ENCODE measurements at regions not wholly inside any gene's neighbourhood (a gene's known extent, or its start where the extent isn't known, plus 50 kb on each side); places are given as distances from the start of the nearest gene placed in this dataset.

DNA sequence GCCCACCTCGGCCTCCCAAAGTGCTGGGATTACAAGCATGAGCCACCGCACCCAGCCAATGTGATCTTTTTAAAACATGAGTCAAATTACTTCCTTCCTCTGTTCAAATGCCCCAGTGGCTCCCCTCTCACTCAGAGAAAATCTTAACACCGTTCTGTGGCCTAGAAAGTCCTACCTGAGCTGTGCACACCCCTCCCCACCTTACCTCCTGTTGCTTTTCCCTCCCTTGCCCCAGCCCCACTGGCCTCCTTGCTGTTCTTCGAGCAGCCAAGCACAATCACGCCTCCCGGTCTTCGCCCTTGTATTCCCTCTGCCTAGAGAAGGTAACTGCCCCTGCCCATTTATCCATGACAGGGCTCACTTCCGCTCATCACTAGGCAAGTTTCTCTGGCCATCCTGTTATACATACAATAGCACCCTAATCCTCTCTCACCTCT is 62.6 kb upstream of the RPL11 start:
- H3K23ac ChIP-seq (ENCODE audit: low read length in 2 of 2): no peak overlapping the region

GRCh38 chr1:23627069-23627735 is 64.4 kb upstream of the RPL11 start:
- H3K9ac ChIP-seq (ENCODE audit: low read length): no peak overlapping the region
- no peaks in the 10 kb centered on the region for H3K9me3 ChIP-seq (ENCODE audit: control insufficient read depth, low read length)
- H2AFZ ChIP-seq (ENCODE audit: low read depth, low read length): no peak overlapping the region
- 86% methylated on average over 11 of the region's 11 CpGs for WGBS
- H2BK15ac ChIP-seq (ENCODE audit: low read depth, poor library complexity, severe bottlenecking): no peak overlapping the region
- H3K4me1 ChIP-seq (ENCODE audit: control insufficient read depth, insufficient read depth, low read depth, low read length): no peaks in the 10 kb centered on the region
- H4K8ac ChIP-seq (ENCODE audit: low read length): no peak overlapping the region
- H3K4me2 ChIP-seq (ENCODE audit: low read length, poor library complexity, severe bottlenecking): no peak overlapping the region
- H3K79me1 ChIP-seq (replicated peaks; ENCODE audit: low read length, poor library complexity, severe bottlenecking): no peaks in the 10 kb centered on the region
- no peak for DNase-seq
- H3K18ac ChIP-seq (ENCODE audit: low read depth in 1 of 2, low read length in 2 of 2): no peak overlapping the region
- no peak overlapping the region for H2BK120ac ChIP-seq (ENCODE audit: low read depth, low read length)
- H2BK12ac ChIP-seq (ENCODE audit: low read length in 2 of 2): no peak overlapping the region
- H3K27me3 ChIP-seq (ENCODE audit: control insufficient read depth in 1 of 2, insufficient read depth in 1 of 2, low read length in 2 of 2): peaks cover 4 to 10% of the 10 kb centered on the region in 2 experiments
- no peak overlapping the region for H3K27ac ChIP-seq (ENCODE audit: low read length, poor library complexity, severe bottlenecking)
- H2AK5ac ChIP-seq (ENCODE audit: low read length, severe bottlenecking): no peak overlapping the region
- H3K36me3 ChIP-seq (ENCODE audit: control insufficient read depth in 1 of 2, insufficient read depth in 2 of 2, low read depth in 1 of 2, low read length in 2 of 2): no peaks in the 10 kb centered on the region
- H3K14ac ChIP-seq (ENCODE audit: low read length in 2 of 2): no peak overlapping the region
- H4K91ac ChIP-seq (ENCODE audit: low read length): no peak overlapping the region
- no peak overlapping the region for H3K23ac ChIP-seq (ENCODE audit: low read length in 2 of 2)
- H2BK5ac ChIP-seq (ENCODE audit: low read depth, low read length, poor library complexity, severe bottlenecking): no peak overlapping the region
- no peak overlapping the region for H3K4me3 ChIP-seq (ENCODE audit: insufficient read depth in 1 of 2, low read depth in 1 of 2, low read length in 2 of 2)
- H3K4ac ChIP-seq (ENCODE audit: low read depth in 1 of 2, low read length in 2 of 2): no peak overlapping the region

More for the DNA sequence above, 62.6 kb upstream of the RPL11 start:
- Histone ChIP-seq H4K8ac (ENCODE audit: low read length) (no peak overlapping the region), H3K4me2 (ENCODE audit: low read length, poor library complexity, severe bottlenecking) (no peak overlapping the region), H3K4me3 (ENCODE audit: insufficient read depth in 1 of 2, low read depth in 1 of 2, low read length in 2 of 2) (no peak overlapping the region), H2BK15ac (ENCODE audit: low read depth, poor library complexity, severe bottlenecking) (no peak overlapping the region), H2BK12ac (ENCODE audit: low read length in 2 of 2) (peak overlapping the region in 1 of 2 experiments; percentile 14), H3K14ac (ENCODE audit: low read length in 2 of 2) (no peak overlapping the region), H2BK5ac (ENCODE audit: low read depth, low read length, poor library complexity, severe bottlenecking) (no peak overlapping the region), H3K4me1 (ENCODE audit: control insufficient read depth, insufficient read depth, low read depth, low read length) (no peaks in the 10 kb centered on the region), H3K79me1 (replicated peaks; ENCODE audit: low read length, poor library complexity, severe bottlenecking) (no peaks in the 10 kb centered on the region), H3K4ac (ENCODE audit: low read depth in 1 of 2, low read length in 2 of 2) (no peak overlapping the region), H3K18ac (ENCODE audit: low read depth in 1 of 2, low read length in 2 of 2) (no peak overlapping the region), H3K9me3 (ENCODE audit: control insufficient read depth, low read length) (no peaks in the 10 kb centered on the region), H3K36me3 (ENCODE audit: control insufficient read depth in 1 of 2, insufficient read depth in 2 of 2, low read depth in 1 of 2, low read length in 2 of 2) (no peaks in the 10 kb centered on the region), H2AFZ (ENCODE audit: low read depth, low read length) (no peak overlapping the region), H2AK5ac (ENCODE audit: low read length, severe bottlenecking) (no peak overlapping the region), H3K9ac (ENCODE audit: low read length) (no peak overlapping the region), H3K27me3 (ENCODE audit: control insufficient read depth in 1 of 2, insufficient read depth in 1 of 2, low read length in 2 of 2) (peaks cover 7 to 10% of the 10 kb centered on the region in 2 experiments), H4K91ac (ENCODE audit: low read length) (no peak overlapping the region), H3K27ac (ENCODE audit: low read length, poor library complexity, severe bottlenecking) (no peak overlapping the region), H2BK120ac (ENCODE audit: low read depth, low read length) (no peak overlapping the region)
- DNase-seq: no peak
- WGBS: 76% methylated on average over 8 of the region's 8 CpGs

DNA sequence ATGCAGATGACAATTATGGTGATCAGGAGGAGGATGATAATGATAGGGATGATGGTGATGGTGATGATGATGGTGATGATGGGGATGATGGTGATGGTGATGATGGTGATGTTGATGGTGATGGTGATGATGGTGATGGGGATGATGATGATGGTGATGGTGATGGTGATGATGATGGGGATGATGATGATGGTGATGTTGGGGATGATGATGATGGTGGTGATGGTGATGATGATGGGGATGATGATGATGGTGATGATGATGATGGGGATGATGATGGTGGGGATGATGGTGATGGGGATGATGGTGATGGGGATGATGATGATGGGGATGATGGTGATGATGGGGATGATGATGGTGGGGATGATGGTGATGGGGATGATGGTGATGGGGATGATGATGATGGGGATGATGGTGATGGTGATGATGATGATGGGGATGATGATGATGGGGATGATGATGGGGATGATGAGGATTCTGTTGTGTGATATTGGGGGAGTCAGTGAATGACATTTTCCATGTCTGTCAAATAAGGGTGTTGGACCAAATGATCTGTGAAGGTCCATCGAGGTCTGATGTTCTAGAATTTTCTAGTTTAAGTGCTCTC is 65.6 kb upstream of the RPL11 start:
- no peaks in the 10 kb centered on the region for H3K36me3 ChIP-seq (ENCODE audit: control insufficient read depth in 1 of 2, insufficient read depth in 2 of 2, low read depth in 1 of 2, low read length in 2 of 2)
- no peak overlapping the region for H3K4me3 ChIP-seq (ENCODE audit: insufficient read depth in 1 of 2, low read depth in 1 of 2, low read length in 2 of 2)
- no peak overlapping the region for H4K8ac ChIP-seq (ENCODE audit: low read length)
- no peaks in the 10 kb centered on the region for H3K9me3 ChIP-seq (ENCODE audit: control insufficient read depth, low read length)
- no CpG with 5 or more reads among the region's 1 CpG for WGBS
- DNase-seq: no peak
- no peak overlapping the region for H3K23ac ChIP-seq (ENCODE audit: low read length in 2 of 2)
- no peaks in the 10 kb centered on the region for H3K79me1 ChIP-seq (replicated peaks; ENCODE audit: low read length, poor library complexity, severe bottlenecking)
- H2AK5ac ChIP-seq (ENCODE audit: low read length, severe bottlenecking): no peak overlapping the region
- no peak overlapping the region for H3K27ac ChIP-seq (ENCODE audit: low read length, poor library complexity, severe bottlenecking)
- H4K91ac ChIP-seq (ENCODE audit: low read length): no peak overlapping the region
- no peak overlapping the region for H3K9ac ChIP-seq (ENCODE audit: low read length)
- H3K14ac ChIP-seq (ENCODE audit: low read length in 2 of 2): no peak overlapping the region
- H2BK5ac ChIP-seq (ENCODE audit: low read depth, low read length, poor library complexity, severe bottlenecking): no peak overlapping the region
- no peaks in the 10 kb centered on the region for H3K4me1 ChIP-seq (ENCODE audit: control insufficient read depth, insufficient read depth, low read depth, low read length)
- H3K4ac ChIP-seq (ENCODE audit: low read depth in 1 of 2, low read length in 2 of 2): no peak overlapping the region
- H3K18ac ChIP-seq (ENCODE audit: low read depth in 1 of 2, low read length in 2 of 2): no peak overlapping the region
- H3K4me2 ChIP-seq (ENCODE audit: low read length, poor library complexity, severe bottlenecking): no peak overlapping the region
- H2BK15ac ChIP-seq (ENCODE audit: low read depth, poor library complexity, severe bottlenecking): no peak overlapping the region
- H2BK120ac ChIP-seq (ENCODE audit: low read depth, low read length): no peak overlapping the region
- no peak overlapping the region for H2BK12ac ChIP-seq (ENCODE audit: low read length in 2 of 2)
- H3K27me3 ChIP-seq (ENCODE audit: control insufficient read depth in 1 of 2, insufficient read depth in 1 of 2, low read length in 2 of 2): peaks cover 11 to 13% of the 10 kb centered on the region in 2 experiments
- no peak overlapping the region for H2AFZ ChIP-seq (ENCODE audit: low read depth, low read length)

DNA sequence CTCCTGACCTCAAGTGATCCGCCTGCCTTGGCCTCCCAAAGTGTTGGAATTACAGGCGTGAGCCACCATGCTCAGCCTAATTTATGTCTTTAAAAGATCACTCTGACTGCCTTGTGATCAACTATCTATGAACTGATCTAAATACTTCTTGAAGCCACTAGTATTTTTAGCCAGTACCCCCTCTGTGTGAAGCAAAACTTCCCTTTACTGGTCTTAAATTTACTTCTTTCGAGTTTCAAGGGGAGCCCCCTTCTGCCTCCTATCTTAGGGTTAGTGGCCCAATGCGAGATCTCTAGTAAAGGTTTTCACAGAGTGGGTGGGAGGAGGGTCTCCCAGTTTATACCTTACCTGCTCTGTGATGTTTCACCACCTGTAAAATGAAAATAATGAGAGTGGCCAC is 66.1 kb upstream of the RPL11 start:
- Histone ChIP-seq H3K9ac (ENCODE audit: low read length) (no peak overlapping the region), H3K79me1 (replicated peaks; ENCODE audit: low read length, poor library complexity, severe bottlenecking) (no peaks in the 10 kb centered on the region), H3K4me3 (ENCODE audit: insufficient read depth in 1 of 2, low read depth in 1 of 2, low read length in 2 of 2) (no peak overlapping the region), H4K91ac (ENCODE audit: low read length) (no peak overlapping the region), H3K23ac (ENCODE audit: low read length in 2 of 2) (no peak overlapping the region), H2AFZ (ENCODE audit: low read depth, low read length) (no peak overlapping the region), H3K18ac (ENCODE audit: low read depth in 1 of 2, low read length in 2 of 2) (no peak overlapping the region), H3K27me3 (ENCODE audit: control insufficient read depth in 1 of 2, insufficient read depth in 1 of 2, low read length in 2 of 2) (peaks cover 16 to 19% of the 10 kb centered on the region in 2 experiments), H2BK15ac (ENCODE audit: low read depth, poor library complexity, severe bottlenecking) (no peak overlapping the region), H2BK120ac (ENCODE audit: low read depth, low read length) (no peak overlapping the region), H4K8ac (ENCODE audit: low read length) (no peak overlapping the region), H3K4me1 (ENCODE audit: control insufficient read depth, insufficient read depth, low read depth, low read length) (no peaks in the 10 kb centered on the region), H3K4ac (ENCODE audit: low read depth in 1 of 2, low read length in 2 of 2) (no peak overlapping the region), H2AK5ac (ENCODE audit: low read length, severe bottlenecking) (no peak overlapping the region), H3K27ac (ENCODE audit: low read length, poor library complexity, severe bottlenecking) (no peak overlapping the region), H2BK12ac (ENCODE audit: low read length in 2 of 2) (no peak overlapping the region), H3K4me2 (ENCODE audit: low read length, poor library complexity, severe bottlenecking) (no peak overlapping the region), H3K9me3 (ENCODE audit: control insufficient read depth, low read length) (no peaks in the 10 kb centered on the region), H3K14ac (ENCODE audit: low read length in 2 of 2) (no peak overlapping the region), H2BK5ac (ENCODE audit: low read depth, low read length, poor library complexity, severe bottlenecking) (no peak overlapping the region), H3K36me3 (ENCODE audit: control insufficient read depth in 1 of 2, insufficient read depth in 2 of 2, low read depth in 1 of 2, low read length in 2 of 2) (no peaks in the 10 kb centered on the region)
- DNase-seq: no peak
- WGBS: 86% methylated on average over 4 of the region's 4 CpGs
